Breast epithelium (tissue), 3 donors: ENCODE measurements at regions not wholly inside any gene's neighbourhood (a gene's known extent, or its start where the extent isn't known, plus 50 kb on each side); places are given as distances from the start of the nearest gene placed in this dataset.

Experiments used
- POLR2AphosphoS5 ChIP-seq, 3 donors: sonication (generic); formaldehyde crosslinking; IDR thresholded peaks; one replicate each; pipeline ENCODE4 v1.6.1; 2017; ENCODE audit warnings: antibody characterized with exemption in 3 of 3
- TF ChIP-seq, protein P1 (sequence below), 3 donors: fragments of 450-650 bp; IDR thresholded peaks; one replicate each; pipeline ENCODE4 v1.5.1; 2016 to 2017; ENCODE audit warnings: antibody characterized with exemption in 3 of 3, mild to moderate bottlenecking in 3 of 3, moderate library complexity in 3 of 3

DNA sequence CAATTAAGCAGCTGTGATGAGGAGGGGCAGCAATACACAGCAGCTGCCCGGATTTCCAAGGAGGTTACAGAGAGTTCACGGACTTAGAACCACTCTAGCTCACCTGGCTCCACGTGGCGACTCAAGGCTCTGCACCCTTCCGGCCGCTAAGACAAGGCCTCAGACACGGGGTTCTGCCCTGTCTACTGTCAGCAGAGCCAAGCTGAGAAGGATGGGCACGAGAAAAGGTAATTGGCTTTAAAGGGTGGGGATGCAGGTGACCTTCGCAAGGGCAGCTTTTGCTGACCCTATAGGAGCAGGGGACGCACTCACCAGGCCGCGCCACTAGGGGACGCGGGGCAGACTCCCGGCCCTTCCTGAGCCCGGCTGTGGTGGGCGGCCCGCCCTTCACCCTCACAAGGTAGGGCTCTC lies 152.4 kb downstream of the KIF20B start:
- TF ChIP-seq POLR2AphosphoS5 (IDR thresholded peaks at IDR 0.05), result no peak
- TF ChIP-seq, protein P1, sequence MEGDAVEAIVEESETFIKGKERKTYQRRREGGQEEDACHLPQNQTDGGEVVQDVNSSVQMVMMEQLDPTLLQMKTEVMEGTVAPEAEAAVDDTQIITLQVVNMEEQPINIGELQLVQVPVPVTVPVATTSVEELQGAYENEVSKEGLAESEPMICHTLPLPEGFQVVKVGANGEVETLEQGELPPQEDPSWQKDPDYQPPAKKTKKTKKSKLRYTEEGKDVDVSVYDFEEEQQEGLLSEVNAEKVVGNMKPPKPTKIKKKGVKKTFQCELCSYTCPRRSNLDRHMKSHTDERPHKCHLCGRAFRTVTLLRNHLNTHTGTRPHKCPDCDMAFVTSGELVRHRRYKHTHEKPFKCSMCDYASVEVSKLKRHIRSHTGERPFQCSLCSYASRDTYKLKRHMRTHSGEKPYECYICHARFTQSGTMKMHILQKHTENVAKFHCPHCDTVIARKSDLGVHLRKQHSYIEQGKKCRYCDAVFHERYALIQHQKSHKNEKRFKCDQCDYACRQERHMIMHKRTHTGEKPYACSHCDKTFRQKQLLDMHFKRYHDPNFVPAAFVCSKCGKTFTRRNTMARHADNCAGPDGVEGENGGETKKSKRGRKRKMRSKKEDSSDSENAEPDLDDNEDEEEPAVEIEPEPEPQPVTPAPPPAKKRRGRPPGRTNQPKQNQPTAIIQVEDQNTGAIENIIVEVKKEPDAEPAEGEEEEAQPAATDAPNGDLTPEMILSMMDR (IDR thresholded peaks at IDR 0.05), result no peak
